PC-3 (cell line): ENCODE measurements at regions not wholly inside any gene's neighbourhood (a gene's known extent, or its start where the extent isn't known, plus 50 kb on each side); places are given as distances from the start of the nearest gene placed in this dataset.

Experiments
- ATAC-seq: fragments of 200-7000 bp; cut with Tn5 transposase; 2 replicates; pipeline ENCODE4 v1.9.1; 2020; ENCODE audit warnings: mild to moderate bottlenecking, moderate library complexity
- BruUV-seq: library from RNA; stranded (reverse); fragments of 400-500 nt; replicated peaks from 2 replicates; lab custom pipeline; 2021; lab: Mats Ljungman, UMichigan
- CTCF ChIA-PET: fragments of 300-600 bp; sonication (Branson Sonifier 250); formaldehyde crosslinking; loops from one replicate; lab custom pipeline; 2022; ENCODE audit warnings: antibody characterized with exemption; lab: Charles Lee
- POLR2A ChIA-PET: fragments of 300-600 bp; sonication (Branson Sonifier 250); formaldehyde crosslinking; loops from one replicate; lab custom pipeline; 2022; ENCODE audit warnings: antibody characterized with exemption; ENCODE audit not compliant: unreplicated experiment; lab: Charles Lee
- DNase-seq: peaks from one replicate; pipeline ENCODE4 v3.0.0-alpha.2; 2015
- H2AFZ ChIP-seq: fragments of 300-600 bp; sonication (generic); 2 replicates; pipeline ENCODE4 v1.6.0; 2016; ENCODE audit warnings: antibody characterized with exemption, low read length
- H3F3A ChIP-seq: fragments of 300-600 bp; sonication (generic); one replicate; pipeline ENCODE4 v1.6.0; 2017; ENCODE audit warnings: antibody characterized with exemption, low read length, control low read depth, mild to moderate bottlenecking; ENCODE audit not compliant: unreplicated experiment
- H3K27ac ChIP-seq: fragments of 300-600 bp; sonication (generic); 2 replicates; pipeline ENCODE4 v1.5.1; 2016; ENCODE audit warnings: mild to moderate bottlenecking, low read length
- H3K27me3 ChIP-seq: fragments of 300-600 bp; sonication (generic); 2 replicates; pipeline ENCODE4 v1.6.1; 2016; ENCODE audit warnings: low read length, mixed read lengths
- H3K36me3 ChIP-seq: fragments of 300-600 bp; sonication (generic); 2 replicates; pipeline ENCODE4 v1.6.1; 2016; ENCODE audit warnings: low read depth, mixed run types, low read length, mixed read lengths
- H3K4me1 ChIP-seq: fragments of 300-600 bp; sonication (generic); 2 replicates; pipeline ENCODE4 v1.5.1; 2016; ENCODE audit warnings: low read length; ENCODE audit not compliant: insufficient read depth
- H3K4me2 ChIP-seq: fragments of 300-600 bp; sonication (generic); 2 replicates; pipeline ENCODE4 v1.6.0; 2016; ENCODE audit warnings: low read length
- H3K4me3 ChIP-seq: fragments of 300-600 bp; sonication (generic); 2 replicates; pipeline ENCODE4 v1.5.1; 2016; ENCODE audit warnings: mild to moderate bottlenecking, low read length, mixed read lengths
- H3K79me2 ChIP-seq: fragments of 300-600 bp; sonication (generic); 2 replicates; pipeline ENCODE4 v1.6.1; 2017; ENCODE audit warnings: low read length, mixed read lengths
- H3K9ac ChIP-seq: fragments of 300-600 bp; sonication (generic); 2 replicates; pipeline ENCODE4 v1.6.0; 2016; ENCODE audit warnings: mild to moderate bottlenecking, low read length
- H3K9me2 ChIP-seq: fragments of 300-600 bp; sonication (generic); replicated peaks from 2 replicates; pipeline ENCODE4 v1.6.1; 2016; ENCODE audit warnings: mixed run types, low read length, mixed read lengths
- H3K9me3 ChIP-seq: fragments of 300-600 bp; sonication (generic); 2 replicates; pipeline ENCODE4 v1.6.1; 2016; ENCODE audit warnings: low read length, mixed read lengths
- H4K20me1 ChIP-seq: fragments of 300-600 bp; sonication (generic); 2 replicates; pipeline ENCODE4 v1.6.1; 2016; ENCODE audit warnings: low read length, mixed read lengths
- EZH2 ChIP-seq: fragments of 300-600 bp; sonication (generic); IDR thresholded peaks from one replicate; pipeline ENCODE4 v1.6.1; 2017; ENCODE audit warnings: antibody characterized with exemption, mild to moderate bottlenecking, low read length; ENCODE audit not compliant: unreplicated experiment
- EZH2phosphoT487 ChIP-seq: fragments of 300-600 bp; sonication (generic); IDR thresholded peaks from 2 replicates; pipeline ENCODE4 v1.6.1; 2018; ENCODE audit warnings: mild to moderate bottlenecking, antibody characterized with exemption, low read length, borderline replicate concordance
- intact Hi-C: fragments of 100-400 bp; cut with micrococcal nuclease; formaldehyde crosslinking; loops from 2 replicates; pipeline ENCODE4 v1.9.0; 2023
- TF ChIP-seq, protein P1 (sequence below): fragments of 300-600 bp; sonication (generic); conservative IDR thresholded peaks from 2 replicates; pipeline ENCODE4 v1.5.1; 2017; ENCODE audit warnings: antibody characterized with exemption, low read depth, mild to moderate bottlenecking, low read length

DNA sequence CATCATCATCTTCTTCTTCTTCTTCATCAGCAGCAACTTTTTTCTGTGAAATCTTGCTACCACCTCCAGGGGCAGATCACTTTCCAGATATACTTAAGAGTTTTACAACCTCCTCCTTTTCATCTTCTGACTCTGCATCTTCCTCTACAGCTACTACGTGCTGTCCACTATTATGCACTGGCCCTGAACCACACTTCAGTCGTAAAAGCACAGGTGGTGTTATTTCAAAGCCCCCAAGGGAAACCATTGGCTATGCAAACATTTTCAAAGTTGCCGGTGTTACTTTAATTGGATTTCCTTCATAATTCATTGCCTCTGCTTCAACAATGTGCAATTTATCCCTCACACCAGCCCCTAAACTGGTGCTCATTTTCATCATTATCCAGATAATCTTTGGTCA is 75.0 kb downstream of the POLR1D start:
- H3K4me1 ChIP-seq: no peaks in the 10 kb centered on the region
- ChIA-PET CTCF (no interaction called here), POLR2A (no interaction called here)
- H3K9me2 ChIP-seq: no peaks in the 10 kb centered on the region
- no peak for ATAC-seq
- H3K9ac ChIP-seq: no peak overlapping the region
- H3K27me3 ChIP-seq: peaks cover 4% of the 10 kb centered on the region; the same call in 1 of the 2 replicates
- no peak overlapping the region for H2AFZ ChIP-seq
- no peaks in the 10 kb centered on the region for H3F3A ChIP-seq
- H3K79me2 ChIP-seq: no peaks in the 10 kb centered on the region
- no peak overlapping the region for H3K4me3 ChIP-seq
- TF ChIP-seq EZH2 (no peak), EZH2phosphoT487 (no peak)
- TF ChIP-seq, protein P1, sequence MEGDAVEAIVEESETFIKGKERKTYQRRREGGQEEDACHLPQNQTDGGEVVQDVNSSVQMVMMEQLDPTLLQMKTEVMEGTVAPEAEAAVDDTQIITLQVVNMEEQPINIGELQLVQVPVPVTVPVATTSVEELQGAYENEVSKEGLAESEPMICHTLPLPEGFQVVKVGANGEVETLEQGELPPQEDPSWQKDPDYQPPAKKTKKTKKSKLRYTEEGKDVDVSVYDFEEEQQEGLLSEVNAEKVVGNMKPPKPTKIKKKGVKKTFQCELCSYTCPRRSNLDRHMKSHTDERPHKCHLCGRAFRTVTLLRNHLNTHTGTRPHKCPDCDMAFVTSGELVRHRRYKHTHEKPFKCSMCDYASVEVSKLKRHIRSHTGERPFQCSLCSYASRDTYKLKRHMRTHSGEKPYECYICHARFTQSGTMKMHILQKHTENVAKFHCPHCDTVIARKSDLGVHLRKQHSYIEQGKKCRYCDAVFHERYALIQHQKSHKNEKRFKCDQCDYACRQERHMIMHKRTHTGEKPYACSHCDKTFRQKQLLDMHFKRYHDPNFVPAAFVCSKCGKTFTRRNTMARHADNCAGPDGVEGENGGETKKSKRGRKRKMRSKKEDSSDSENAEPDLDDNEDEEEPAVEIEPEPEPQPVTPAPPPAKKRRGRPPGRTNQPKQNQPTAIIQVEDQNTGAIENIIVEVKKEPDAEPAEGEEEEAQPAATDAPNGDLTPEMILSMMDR: no peak
- no TSS peak for BruUV-seq
- no peak overlapping the region for H3K4me2 ChIP-seq
- no peaks in the 10 kb centered on the region for H4K20me1 ChIP-seq
- no peaks in the 10 kb centered on the region for H3K36me3 ChIP-seq
- intact Hi-C loops: no loop called here
- no peaks in the 10 kb centered on the region for H3K9me3 ChIP-seq
- DNase-seq: no peak
- H3K27ac ChIP-seq: no peak overlapping the region

DNA sequence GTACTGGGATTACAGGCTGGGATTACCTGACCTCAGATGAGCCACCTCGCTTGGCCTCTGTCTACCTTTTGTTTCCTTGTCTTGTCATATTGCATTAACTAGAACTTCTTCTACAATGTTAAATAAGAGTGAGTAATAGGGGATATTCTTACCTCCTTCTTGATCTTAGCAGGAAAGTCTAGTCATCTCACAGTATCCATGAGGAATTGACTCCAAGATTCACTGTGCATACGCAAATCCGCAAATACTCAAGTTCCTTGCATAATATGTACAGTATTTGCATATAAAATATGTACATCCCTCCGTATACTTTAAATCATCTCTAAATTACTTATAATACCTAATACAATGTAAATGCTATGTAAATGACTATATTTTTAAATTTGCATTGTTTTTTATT is 78.3 kb downstream of the POLR1D start:
- Histone ChIP-seq H3F3A (no peaks in the 10 kb centered on the region), H2AFZ (no peak overlapping the region), H3K9me2 (no peaks in the 10 kb centered on the region), H3K36me3 (no peaks in the 10 kb centered on the region), H3K27me3 (peaks cover 4% of the 10 kb centered on the region; the same call in 1 of the 2 replicates), H3K79me2 (no peaks in the 10 kb centered on the region), H3K4me2 (no peak overlapping the region), H3K4me1 (no peaks in the 10 kb centered on the region), H4K20me1 (no peaks in the 10 kb centered on the region), H3K9me3 (0 out of 2 replicates have a peak, but pooled peaks cover 8% of the 10 kb centered on the region), H3K27ac (no peak overlapping the region), H3K4me3 (no peak overlapping the region), H3K9ac (no peak overlapping the region)
- intact Hi-C loops: no loop called here
- TF ChIP-seq EZH2phosphoT487 (no peak), EZH2 (no peak)
- TF ChIP-seq, protein P1: no peak
- CTCF ChIA-PET: no interaction called here
- no peak for DNase-seq
- POLR2A ChIA-PET: no interaction called here
- no TSS peak for BruUV-seq
- no peak for ATAC-seq

DNA sequence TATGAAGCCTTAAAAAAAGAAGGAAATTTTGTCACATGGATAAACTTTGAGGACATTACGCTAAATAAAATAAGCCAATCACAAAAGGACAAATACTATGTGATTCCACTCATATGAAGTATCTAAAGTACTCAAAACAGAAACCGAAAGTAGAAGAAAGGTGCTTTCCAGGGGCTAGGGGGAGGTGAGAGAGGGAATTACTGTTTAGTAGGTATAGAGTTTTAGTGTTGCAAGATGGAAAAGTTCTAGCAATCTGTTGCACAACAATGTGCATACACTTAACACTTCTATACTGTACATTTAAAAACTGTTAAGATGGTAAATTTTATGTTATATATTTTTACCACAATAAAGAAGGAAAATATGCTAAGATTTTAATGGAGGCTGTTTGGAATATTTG is 83.0 kb downstream of the POLR1D start:
- intact Hi-C loops: no loop called here
- CTCF ChIA-PET: no interaction called here
- Histone ChIP-seq H3K27ac (no peak overlapping the region), H3K4me1 (no peaks in the 10 kb centered on the region), H3K9ac (no peak overlapping the region), H4K20me1 (no peaks in the 10 kb centered on the region), H3K4me3 (no peak overlapping the region; the same call in 1 of the 2 replicates), H3K9me3 (0 out of 2 replicates have a peak, but pooled peaks cover 8% of the 10 kb centered on the region), H3K4me2 (no peak overlapping the region), H3K27me3 (peaks cover 3% of the 10 kb centered on the region; the same call in 1 of the 2 replicates), H3F3A (no peaks in the 10 kb centered on the region), H2AFZ (no peak overlapping the region), H3K36me3 (no peaks in the 10 kb centered on the region), H3K79me2 (no peaks in the 10 kb centered on the region), H3K9me2 (no peaks in the 10 kb centered on the region)
- POLR2A ChIA-PET: no interaction called here
- no peak for ATAC-seq
- DNase-seq: no peak
- BruUV-seq: no TSS peak
- TF ChIP-seq EZH2 (no peak), EZH2phosphoT487 (no peak)
- TF ChIP-seq, protein P1: no peak
